Common myeloid progenitor, CD34-positive (primary cell): ENCODE measurements at regions not wholly inside any gene's neighbourhood (a gene's known extent, or its start where the extent isn't known, plus 50 kb on each side); places are given as distances from the start of the nearest gene placed in this dataset.

Experiments used
- CTCF ChIA-PET: fragments of 350-600 bp; sonication (Branson Sonifier 250); formaldehyde crosslinking; loops from one replicate; lab custom pipeline; 2021; ENCODE audit warnings: antibody characterized with exemption; lab: Charles Lee
- POLR2A ChIA-PET: fragments of 350-600 bp; sonication (Branson Sonifier 250); formaldehyde crosslinking; loops from one replicate; lab custom pipeline; 2021; ENCODE audit warnings: antibody characterized with exemption; lab: Charles Lee
- DNase-seq, 3 donors: peaks; one replicate each; pipeline versions ENCODE4 v3.0.0 to v3.0.0-alpha.2; 2013
- H3K27ac ChIP-seq, 2 experiments: 1 replicate in 1 of 2; 2 replicates in 1 of 2; pipeline ENCODE4 v1.7.0; 2013; ENCODE audit warnings: inconsistent platforms in 2 of 2, low read length in 2 of 2, mild to moderate bottlenecking in 2 of 2, low read depth in 1 of 2, moderate library complexity in 1 of 2; ENCODE audit not compliant: severe bottlenecking in 2 of 2, insufficient read depth in 1 of 2, poor library complexity in 1 of 2
- H3K27me3 ChIP-seq, 5 experiments: replicated peaks in 2 of 5; 1 replicate in 3 of 5; 2 replicates in 2 of 5; pipeline versions ENCODE4 v1.6.1 to v1.7.0; 2013; ENCODE audit warnings: low read length in 4 of 5, mild to moderate bottlenecking in 2 of 5, moderate library complexity in 2 of 5, inconsistent platforms in 1 of 5; ENCODE audit not compliant: insufficient read depth in 5 of 5, control insufficient read depth in 4 of 5
- H3K36me3 ChIP-seq, 4 experiments: 1 replicate in 2 of 4; 2 replicates in 2 of 4; pipeline versions ENCODE4 v1.6.1 to v1.7.0; 2013; ENCODE audit warnings: low read length in 3 of 4, control low read depth in 1 of 4, mild to moderate bottlenecking in 1 of 4; ENCODE audit not compliant: control insufficient read depth in 4 of 4, insufficient read depth in 4 of 4
- H3K4me1 ChIP-seq, 4 experiments: 1 replicate in 3 of 4; 2 replicates in 1 of 4; pipeline versions ENCODE4 v1.6.1 to v1.7.1; 2013; ENCODE audit warnings: low read length in 3 of 4, mild to moderate bottlenecking in 3 of 4, control low read depth in 1 of 4, inconsistent platforms in 1 of 4, moderate library complexity in 1 of 4; ENCODE audit not compliant: control insufficient read depth in 4 of 4, insufficient read depth in 4 of 4; ENCODE audit errors: control extremely low read depth in 1 of 4
- H3K4me3 ChIP-seq, 7 experiments: 1 replicate in 4 of 7; 2 replicates in 3 of 7; pipeline versions ENCODE4 v1.5.1 to v1.7.0; 2013; ENCODE audit warnings: mild to moderate bottlenecking in 7 of 7, low read length in 6 of 7, moderate library complexity in 6 of 7, inconsistent platforms in 2 of 7, low read depth in 2 of 7, control low read depth in 1 of 7; ENCODE audit not compliant: insufficient read depth in 4 of 7, control insufficient read depth in 1 of 7; ENCODE audit errors: extremely low read depth in 1 of 7
- H3K9me3 ChIP-seq, 5 experiments: 1 replicate in 4 of 5; 2 replicates in 1 of 5; pipeline versions ENCODE4 v1.6.1 to v1.7.1; 2013; ENCODE audit warnings: low read length in 4 of 5, mild to moderate bottlenecking in 2 of 5, inconsistent platforms in 1 of 5, low read depth in 1 of 5, moderate library complexity in 1 of 5; ENCODE audit not compliant: control insufficient read depth in 4 of 5, insufficient read depth in 2 of 5; ENCODE audit errors: control extremely low read depth in 1 of 5
- WGBS: methylation state at CpG from one replicate; pipeline ENCODE4 v1.1.5; 2013; ENCODE audit not compliant: insufficient coverage; 5-methylcytosine and 5-hydroxymethylcytosine counted together

GRCh38 chr21:30936207-30936606 is 54.8 kb upstream of the KRTAP11-1 start:
- POLR2A ChIA-PET, result no interaction called here
- CTCF ChIA-PET, result no interaction called here
- no peak for DNase-seq
- Histone ChIP-seq H3K27ac (no peak overlapping the region), H3K36me3 (no peaks in the 10 kb centered on the region), H3K9me3 (peaks cover 0 to 20% (median 3%) of the 10 kb centered on the region in 5 experiments), H3K4me3 (no peak overlapping the region), H3K4me1 (no peaks in the 10 kb centered on the region), H3K27me3 (no peaks in the 10 kb centered on the region)
- WGBS, result 98% methylated on average over 6 of the region's 6 CpGs

- CTCF ChIA-PET, result no interaction called here
Observed at GRCh38 chr21:30935889-30936168, 54.4 kb upstream of the KRTAP11-1 start.

GRCh38 chr21:30935121-30935888 is 53.9 kb upstream of the KRTAP11-1 start:
- ChIA-PET CTCF (no interaction called here), POLR2A (no interaction called here)
- H3K4me1 ChIP-seq, result no peaks in the 10 kb centered on the region
- no peak overlapping the region for H3K4me3 ChIP-seq
- no peaks in the 10 kb centered on the region for H3K36me3 ChIP-seq
- H3K27me3 ChIP-seq, result no peaks in the 10 kb centered on the region
- no peak overlapping the region for H3K27ac ChIP-seq
- peaks cover 0 to 20% (median 3%) of the 10 kb centered on the region in 5 experiments for H3K9me3 ChIP-seq
- 98% methylated on average over 10 of the region's 15 CpGs for WGBS
- DNase-seq, result no peak

More at GRCh38 chr21:30935889-30936168, 54.4 kb upstream of the KRTAP11-1 start:
- Histone ChIP-seq H3K27ac (no peak overlapping the region), H3K9me3 (peaks cover 0 to 20% (median 3%) of the 10 kb centered on the region in 5 experiments), H3K27me3 (no peaks in the 10 kb centered on the region), H3K36me3 (no peaks in the 10 kb centered on the region), H3K4me1 (no peaks in the 10 kb centered on the region), H3K4me3 (no peak overlapping the region)
- POLR2A ChIA-PET, result no interaction called here
- WGBS, result 98% methylated on average over 4 of the region's 4 CpGs
- no peak for DNase-seq

- H3K36me3 ChIP-seq, result no peaks in the 10 kb centered on the region
- H3K4me3 ChIP-seq, result no peak overlapping the region
- POLR2A ChIA-PET, result no interaction called here
- no CpG with 5 or more reads among the region's 3 CpGs for WGBS
- DNase-seq, result no peak
- H3K9me3 ChIP-seq, result peaks cover 0 to 17% (median 3%) of the 10 kb centered on the region in 5 experiments
- CTCF ChIA-PET, result no interaction called here
- H3K27me3 ChIP-seq, result no peaks in the 10 kb centered on the region
- no peaks in the 10 kb centered on the region for H3K4me1 ChIP-seq
- no peak overlapping the region for H3K27ac ChIP-seq
Observed at GRCh38 chr21:30932686-30933085, 51.3 kb upstream of the KRTAP11-1 start.
